ENCODE measurements at regions not wholly inside any gene's neighbourhood (a gene's known extent, or its start where the extent isn't known, plus 50 kb on each side); places are given as distances from the start of the nearest gene placed in this dataset.

GRCh38 chr5:167248257-167248656 is 1043.2 kb upstream of the WWC1 start:
- Histone ChIP-seq H3K9me2 (replicated peaks; ENCODE audit: insufficient read depth, low read length) (no peaks in the 10 kb centered on the region), H3K9ac (ENCODE audit: low read length) (no peak overlapping the region), H3K9me3 (ENCODE audit: insufficient read depth, low read length) (no peaks in the 10 kb centered on the region), H4K20me1 (ENCODE audit: low read depth, low read length) (no peaks in the 10 kb centered on the region), H2AFZ (ENCODE audit: low read depth, low read length, severe bottlenecking) (no peak overlapping the region), H3K79me2 (ENCODE audit: insufficient read depth, low read length) (no peaks in the 10 kb centered on the region), H3K27ac (ENCODE audit: low read depth, low read length) (no peak overlapping the region), H3F3A (ENCODE audit: insufficient read depth) (no peaks in the 10 kb centered on the region), H3K4me3 (ENCODE audit: insufficient read depth, low read length, poor library complexity, severe bottlenecking) (no peak overlapping the region), H3K36me3 (ENCODE audit: low read length) (no peaks in the 10 kb centered on the region), H3K27me3 (ENCODE audit: low read length) (no peaks in the 10 kb centered on the region), H3K4me2 (ENCODE audit: low read depth, low read length, poor library complexity, severe bottlenecking) (no peak overlapping the region)
- no peak for TF ChIP-seq EZH2phosphoT487 (conservative IDR thresholded peaks at IDR 0.05; ENCODE audit: low read length)
- TF ChIP-seq, protein P1, sequence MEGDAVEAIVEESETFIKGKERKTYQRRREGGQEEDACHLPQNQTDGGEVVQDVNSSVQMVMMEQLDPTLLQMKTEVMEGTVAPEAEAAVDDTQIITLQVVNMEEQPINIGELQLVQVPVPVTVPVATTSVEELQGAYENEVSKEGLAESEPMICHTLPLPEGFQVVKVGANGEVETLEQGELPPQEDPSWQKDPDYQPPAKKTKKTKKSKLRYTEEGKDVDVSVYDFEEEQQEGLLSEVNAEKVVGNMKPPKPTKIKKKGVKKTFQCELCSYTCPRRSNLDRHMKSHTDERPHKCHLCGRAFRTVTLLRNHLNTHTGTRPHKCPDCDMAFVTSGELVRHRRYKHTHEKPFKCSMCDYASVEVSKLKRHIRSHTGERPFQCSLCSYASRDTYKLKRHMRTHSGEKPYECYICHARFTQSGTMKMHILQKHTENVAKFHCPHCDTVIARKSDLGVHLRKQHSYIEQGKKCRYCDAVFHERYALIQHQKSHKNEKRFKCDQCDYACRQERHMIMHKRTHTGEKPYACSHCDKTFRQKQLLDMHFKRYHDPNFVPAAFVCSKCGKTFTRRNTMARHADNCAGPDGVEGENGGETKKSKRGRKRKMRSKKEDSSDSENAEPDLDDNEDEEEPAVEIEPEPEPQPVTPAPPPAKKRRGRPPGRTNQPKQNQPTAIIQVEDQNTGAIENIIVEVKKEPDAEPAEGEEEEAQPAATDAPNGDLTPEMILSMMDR (IDR thresholded peaks at IDR 0.05; ENCODE audit: insufficient read depth, low read length, poor library complexity, severe bottlenecking): no peak

DNA sequence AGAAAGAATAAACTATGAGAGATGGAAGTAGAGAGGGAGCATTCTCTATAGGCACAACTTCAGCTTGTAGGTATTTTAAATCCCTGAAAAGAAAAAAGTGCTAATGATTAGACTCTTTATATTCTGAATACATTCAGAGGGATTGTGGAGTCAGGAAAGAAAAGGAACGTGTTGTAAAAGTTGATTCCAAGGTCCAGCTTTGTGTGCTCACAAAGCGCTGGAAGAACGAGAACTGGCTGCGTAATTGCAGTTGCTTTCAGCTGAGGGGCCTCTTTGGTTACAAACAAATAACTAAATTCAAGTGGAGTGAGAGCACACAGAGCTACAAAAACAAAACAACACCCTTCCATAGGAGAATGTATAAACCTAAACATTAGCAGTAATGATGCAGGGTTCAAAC is 1040.4 kb upstream of the WWC1 start:
- H3K27ac ChIP-seq (ENCODE audit: low read depth, low read length): no peak overlapping the region

DNA sequence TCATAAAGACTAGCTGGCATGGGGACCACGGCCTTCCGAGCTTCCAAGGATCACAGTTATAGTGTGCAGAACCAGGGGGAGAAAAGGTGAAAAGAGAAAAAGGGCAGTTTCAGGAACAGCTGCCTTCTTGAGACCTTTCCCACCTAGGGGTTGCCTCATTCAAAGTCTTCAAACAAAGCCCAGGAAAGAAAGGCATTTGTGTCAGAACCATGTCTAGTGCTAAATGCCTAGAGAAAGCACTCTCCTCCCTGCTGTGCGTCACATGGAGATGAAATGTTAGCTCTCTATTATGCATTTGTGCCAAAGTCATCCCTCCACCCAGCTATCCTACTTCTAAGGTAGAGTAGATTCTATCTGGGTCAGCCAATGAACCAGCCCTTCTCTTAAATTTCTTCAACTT is 1037.3 kb upstream of the WWC1 start:
- Histone ChIP-seq H3K4me2 (ENCODE audit: low read depth, low read length, poor library complexity, severe bottlenecking) (no peak overlapping the region), H3K27me3 (ENCODE audit: low read length) (no peaks in the 10 kb centered on the region), H2AFZ (ENCODE audit: low read depth, low read length, severe bottlenecking) (no peak overlapping the region), H3K36me3 (ENCODE audit: low read length) (no peaks in the 10 kb centered on the region), H3F3A (ENCODE audit: insufficient read depth) (no peaks in the 10 kb centered on the region), H3K9me2 (replicated peaks; ENCODE audit: insufficient read depth, low read length) (no peaks in the 10 kb centered on the region), H3K9ac (ENCODE audit: low read length) (no peak overlapping the region), H3K9me3 (ENCODE audit: insufficient read depth, low read length) (no peaks in the 10 kb centered on the region), H3K27ac (ENCODE audit: low read depth, low read length) (no peak overlapping the region), H3K4me3 (ENCODE audit: insufficient read depth, low read length, poor library complexity, severe bottlenecking) (no peak overlapping the region), H3K79me2 (ENCODE audit: insufficient read depth, low read length) (no peaks in the 10 kb centered on the region), H4K20me1 (ENCODE audit: low read depth, low read length) (no peaks in the 10 kb centered on the region)
- TF ChIP-seq EZH2phosphoT487 (conservative IDR thresholded peaks at IDR 0.05; ENCODE audit: low read length): no peak
- TF ChIP-seq, protein P1 (IDR thresholded peaks at IDR 0.05; ENCODE audit: insufficient read depth, low read length, poor library complexity, severe bottlenecking): no peak

More for the DNA sequence above, 1040.4 kb upstream of the WWC1 start:
- no peaks in the 10 kb centered on the region for H3K9me2 ChIP-seq (replicated peaks; ENCODE audit: insufficient read depth, low read length)
- no peaks in the 10 kb centered on the region for H3K36me3 ChIP-seq (ENCODE audit: low read length)
- no peak overlapping the region for H3K4me3 ChIP-seq (ENCODE audit: insufficient read depth, low read length, poor library complexity, severe bottlenecking)
- H3K9ac ChIP-seq (ENCODE audit: low read length): no peak overlapping the region
- H3K9me3 ChIP-seq (ENCODE audit: insufficient read depth, low read length): no peaks in the 10 kb centered on the region
- no peak overlapping the region for H2AFZ ChIP-seq (ENCODE audit: low read depth, low read length, severe bottlenecking)
- no peaks in the 10 kb centered on the region for H3F3A ChIP-seq (ENCODE audit: insufficient read depth)
- no peak overlapping the region for H3K4me2 ChIP-seq (ENCODE audit: low read depth, low read length, poor library complexity, severe bottlenecking)
- TF ChIP-seq, protein P1 (IDR thresholded peaks at IDR 0.05; ENCODE audit: insufficient read depth, low read length, poor library complexity, severe bottlenecking): no peak
- no peak for TF ChIP-seq EZH2phosphoT487 (conservative IDR thresholded peaks at IDR 0.05; ENCODE audit: low read length)
- no peaks in the 10 kb centered on the region for H4K20me1 ChIP-seq (ENCODE audit: low read depth, low read length)
- H3K79me2 ChIP-seq (ENCODE audit: insufficient read depth, low read length): no peaks in the 10 kb centered on the region
- H3K27me3 ChIP-seq (ENCODE audit: low read length): no peaks in the 10 kb centered on the region

Measured in SU-DHL-6 (cell line).